ENCODE measurements at regions not wholly inside any gene's neighbourhood (a gene's known extent, or its start where the extent isn't known, plus 50 kb on each side); places are given as distances from the start of the nearest gene placed in this dataset.

GRCh38 chr5:84794486-84795035, 409.9 kb upstream of the EDIL3 start:
- ChIA-PET CTCF (no interaction called here), SMC1A (ENCODE audit: uncharacterized antibody, unreplicated experiment) (no interaction called here), POLR2A (no interaction called here), RAD21 (ENCODE audit: unreplicated experiment) (no interaction called here)
- no peak for TF ChIP-seq ZNF622 (IDR thresholded peaks at IDR 0.05)
- TF ChIP-seq KDM1A (IDR thresholded peaks at IDR 0.05; ENCODE audit: borderline replicate concordance), result no peak
- no peak for TF ChIP-seq MEF2A (IDR thresholded peaks at IDR 0.05; ENCODE audit: insufficient read depth, low read depth, low read length)
- TF ChIP-seq POU2F2 (IDR thresholded peaks at IDR 0.05; ENCODE audit: borderline replicate concordance, low read depth, low read length), result no peak
- no peak for TF ChIP-seq BCLAF1 (IDR thresholded peaks at IDR 0.05)
- TF ChIP-seq ATF3 (IDR thresholded peaks at IDR 0.05; ENCODE audit: borderline replicate concordance, extremely low read depth, low read depth, low read length), result no peak
- no peak for TF ChIP-seq ZNF24 (IDR thresholded peaks at IDR 0.05)
- no peak for TF ChIP-seq YBX1 (IDR thresholded peaks at IDR 0.05)
- TF ChIP-seq KAT2A (conservative IDR thresholded peaks at IDR 0.05; ENCODE audit: control insufficient read depth, low read depth, low read length), result no peak
- TF ChIP-seq ATF7 (IDR thresholded peaks at IDR 0.05; ENCODE audit: low read depth), result no peak
- TF ChIP-seq GABPA (IDR thresholded peaks at IDR 0.05; ENCODE audit: low read depth), result no peak
- no peak for TF ChIP-seq RUNX3 (IDR thresholded peaks at IDR 0.05; ENCODE audit: low read length)
- TF ChIP-seq HCFC1 (IDR thresholded peaks at IDR 0.05; ENCODE audit: low read length), result no peak
- no peak for TF ChIP-seq SRF (IDR thresholded peaks at IDR 0.05; ENCODE audit: low read depth in 2 of 2, low read length in 2 of 2)
- no peak for TF ChIP-seq CREM (IDR thresholded peaks at IDR 0.05; ENCODE audit: low read depth)
- H3K36me3 ChIP-seq (ENCODE audit: control insufficient read depth in 2 of 2, insufficient read depth in 2 of 2, low read length in 1 of 2), result no peaks in the 10 kb centered on the region
- no peak overlapping the region for H3K4me2 ChIP-seq (ENCODE audit: control insufficient read depth, insufficient read depth)
- no peak overlapping the region for H3K27ac ChIP-seq (ENCODE audit: control insufficient read depth, insufficient read depth)
- H3K9ac ChIP-seq (ENCODE audit: control insufficient read depth, insufficient read depth, low read length), result no peak overlapping the region
- no TSS peak for BruUV-seq (replicated peaks)
- intact Hi-C loops (cut with micrococcal nuclease; ENCODE audit: unreplicated experiment) (no loop called here), in situ Hi-C loops (cut with MboI) (no loop called here)
- ATAC-seq, result no peak
- DNase-seq (ENCODE audit: low read depth, low spot score), result no peak
- 18% methylated on average over 2 of the region's 2 CpGs for WGBS (ENCODE audit: insufficient coverage, insufficient replicate concordance, low lambda C conversion rate, missing lambda C conversion rate)
- H2AFZ ChIP-seq (ENCODE audit: control insufficient read depth, low read depth, low read length), result no peak overlapping the region
- H4K20me1 ChIP-seq (ENCODE audit: control insufficient read depth, insufficient read depth), result no peaks in the 10 kb centered on the region
- FAIRE-seq, result no peak
- no peaks in the 10 kb centered on the region for H3K27me3 ChIP-seq (replicated peaks in 1 of 2; ENCODE audit: control insufficient read depth in 2 of 2, insufficient read depth in 2 of 2, low read length in 1 of 2)
- H3K9me3 ChIP-seq (replicated peaks; ENCODE audit: control insufficient read depth, insufficient read depth, low read length), result no peaks in the 10 kb centered on the region
- no peaks in the 10 kb centered on the region for H3K4me1 ChIP-seq (ENCODE audit: control insufficient read depth, insufficient read depth, low read length)
- no peaks in the 10 kb centered on the region for H3K79me2 ChIP-seq (ENCODE audit: control insufficient read depth, insufficient read depth, low read length)
- H3K4me3 ChIP-seq, result no peak overlapping the region
